Endothelial cell (in vitro differentiated cells): ENCODE measurements at regions not wholly inside any gene's neighbourhood (a gene's known extent, or its start where the extent isn't known, plus 50 kb on each side); places are given as distances from the start of the nearest gene placed in this dataset.

Source experiments
- DNase-seq: peaks from one replicate; pipeline ENCODE4 v3.0.0; 2021; ENCODE audit warnings: low spot score
- H3K27ac Mint-ChIP-seq: one replicate; pipeline ENCODE4 v1.8.0; 2021; ENCODE audit warnings: mixed read lengths, inconsistent platforms; ENCODE audit not compliant: unreplicated experiment
- H3K27me3 Mint-ChIP-seq: one replicate; pipeline ENCODE4 v1.8.0; 2021; ENCODE audit warnings: mild to moderate bottlenecking, moderate library complexity, mixed read lengths, inconsistent platforms; ENCODE audit not compliant: unreplicated experiment
- H3K36me3 Mint-ChIP-seq: one replicate; pipeline ENCODE4 v1.8.0; 2021; ENCODE audit warnings: mild to moderate bottlenecking, low read depth, mixed read lengths, inconsistent platforms; ENCODE audit not compliant: unreplicated experiment
- H3K4me1 Mint-ChIP-seq: one replicate; pipeline ENCODE4 v1.8.0; 2021; ENCODE audit warnings: mild to moderate bottlenecking, mixed read lengths, inconsistent platforms; ENCODE audit not compliant: unreplicated experiment
- H3K4me3 Mint-ChIP-seq: one replicate; pipeline ENCODE4 v1.8.0; 2021; ENCODE audit warnings: mild to moderate bottlenecking, mixed read lengths, inconsistent platforms; ENCODE audit not compliant: unreplicated experiment
- H3K9me3 Mint-ChIP-seq: one replicate; pipeline ENCODE4 v1.8.0; 2021; ENCODE audit warnings: mixed read lengths, inconsistent platforms; ENCODE audit not compliant: unreplicated experiment
- TF ChIP-seq, protein P1 (sequence below): fragments of 200-600 bp; sonication (generic); IDR thresholded peaks from one replicate; pipeline ENCODE4 v1.5.0; 2021; ENCODE audit warnings: antibody characterized with exemption; ENCODE audit not compliant: unreplicated experiment

DNA sequence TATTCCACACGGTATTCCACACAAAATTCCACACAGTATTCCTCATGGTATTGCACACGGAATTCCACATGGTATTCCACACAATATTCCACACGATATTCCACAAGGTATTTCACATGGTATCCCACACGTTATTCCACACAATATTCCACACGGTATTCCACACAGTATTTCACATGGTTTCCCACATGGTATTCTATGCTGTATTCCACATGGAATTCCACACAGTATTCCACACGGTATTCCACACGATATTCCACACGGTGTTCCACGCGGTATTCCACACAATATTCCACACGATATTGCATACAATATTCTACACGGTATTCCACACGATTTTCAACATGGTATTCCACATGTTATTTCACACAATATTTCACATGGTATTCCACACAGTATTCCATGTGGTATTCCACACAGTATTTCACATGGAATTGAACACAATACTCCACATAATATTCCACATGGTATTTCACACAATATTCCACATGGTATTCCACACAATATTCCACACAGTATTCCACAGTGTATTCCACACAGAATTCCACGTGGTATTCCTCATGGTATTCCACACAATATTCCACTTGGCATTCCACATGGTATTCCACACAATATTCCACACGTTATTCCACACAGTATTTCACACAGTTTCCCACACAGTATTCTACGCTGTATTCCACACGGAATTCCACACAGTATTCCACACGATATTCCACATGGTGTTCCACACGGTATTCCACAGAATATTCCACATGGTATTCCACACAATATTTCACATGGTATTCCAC, 136.0 kb upstream of the CHST15 start:
- TF ChIP-seq, protein P1, sequence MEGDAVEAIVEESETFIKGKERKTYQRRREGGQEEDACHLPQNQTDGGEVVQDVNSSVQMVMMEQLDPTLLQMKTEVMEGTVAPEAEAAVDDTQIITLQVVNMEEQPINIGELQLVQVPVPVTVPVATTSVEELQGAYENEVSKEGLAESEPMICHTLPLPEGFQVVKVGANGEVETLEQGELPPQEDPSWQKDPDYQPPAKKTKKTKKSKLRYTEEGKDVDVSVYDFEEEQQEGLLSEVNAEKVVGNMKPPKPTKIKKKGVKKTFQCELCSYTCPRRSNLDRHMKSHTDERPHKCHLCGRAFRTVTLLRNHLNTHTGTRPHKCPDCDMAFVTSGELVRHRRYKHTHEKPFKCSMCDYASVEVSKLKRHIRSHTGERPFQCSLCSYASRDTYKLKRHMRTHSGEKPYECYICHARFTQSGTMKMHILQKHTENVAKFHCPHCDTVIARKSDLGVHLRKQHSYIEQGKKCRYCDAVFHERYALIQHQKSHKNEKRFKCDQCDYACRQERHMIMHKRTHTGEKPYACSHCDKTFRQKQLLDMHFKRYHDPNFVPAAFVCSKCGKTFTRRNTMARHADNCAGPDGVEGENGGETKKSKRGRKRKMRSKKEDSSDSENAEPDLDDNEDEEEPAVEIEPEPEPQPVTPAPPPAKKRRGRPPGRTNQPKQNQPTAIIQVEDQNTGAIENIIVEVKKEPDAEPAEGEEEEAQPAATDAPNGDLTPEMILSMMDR = no peak
- Mint-ChIP-seq H3K4me1 (peaks cover 14% of the 10 kb centered on the region), H3K36me3 (no peaks in the 10 kb centered on the region), H3K4me3 (no peak overlapping the region), H3K9me3 (no peaks in the 10 kb centered on the region), H3K27me3 (peaks cover 6% of the 10 kb centered on the region), H3K27ac (no peak overlapping the region)
- no peak for DNase-seq

DNA sequence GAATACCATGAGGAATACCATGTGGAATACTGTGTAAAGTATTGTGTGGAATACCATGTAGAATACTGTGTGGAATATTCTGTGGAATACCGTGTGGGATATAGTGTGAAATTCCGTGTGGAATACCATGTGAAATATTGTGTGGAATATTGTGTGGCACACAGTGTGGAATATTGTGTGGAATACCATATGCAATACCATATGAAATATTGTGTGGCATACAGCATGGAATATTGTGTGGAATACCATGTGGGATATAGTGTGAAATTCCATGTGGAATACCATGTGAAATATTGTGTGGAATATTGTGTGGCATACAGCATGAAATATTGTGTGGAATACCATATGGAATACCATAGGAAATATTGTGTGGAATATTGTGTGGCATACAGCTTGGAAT, 135.1 kb upstream of the CHST15 start:
- no peaks in the 10 kb centered on the region for H3K9me3 Mint-ChIP-seq
- peaks cover 13% of the 10 kb centered on the region for H3K4me1 Mint-ChIP-seq
- H3K36me3 Mint-ChIP-seq = no peaks in the 10 kb centered on the region
- H3K4me3 Mint-ChIP-seq = no peak overlapping the region
- DNase-seq = no peak
- TF ChIP-seq, protein P1 = no peak
- H3K27me3 Mint-ChIP-seq = peaks cover 4% of the 10 kb centered on the region
- H3K27ac Mint-ChIP-seq = no peak overlapping the region

DNA sequence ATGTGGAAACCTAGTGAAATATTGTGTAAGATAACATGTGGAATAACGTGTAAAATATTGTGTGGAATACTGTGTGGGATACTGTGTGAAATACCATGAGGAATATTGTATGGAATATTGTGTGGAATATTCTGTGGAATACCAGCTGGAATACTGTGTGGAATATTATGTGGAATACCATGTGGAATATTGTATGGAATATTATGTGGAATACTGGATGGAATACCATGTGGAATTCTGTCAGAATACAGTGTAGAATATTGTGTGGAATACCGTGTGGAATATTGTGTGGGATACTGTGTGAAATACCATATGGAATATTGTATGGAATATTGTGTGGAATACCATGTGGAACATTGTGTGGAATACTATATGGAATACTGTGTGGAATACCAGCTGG, 134.6 kb upstream of the CHST15 start:
- no peak for DNase-seq
- Mint-ChIP-seq H3K9me3 (no peaks in the 10 kb centered on the region), H3K4me1 (peaks cover 8% of the 10 kb centered on the region), H3K27ac (no peak overlapping the region), H3K36me3 (no peaks in the 10 kb centered on the region), H3K27me3 (peaks cover 3% of the 10 kb centered on the region), H3K4me3 (no peak overlapping the region)
- TF ChIP-seq, protein P1 = no peak

DNA sequence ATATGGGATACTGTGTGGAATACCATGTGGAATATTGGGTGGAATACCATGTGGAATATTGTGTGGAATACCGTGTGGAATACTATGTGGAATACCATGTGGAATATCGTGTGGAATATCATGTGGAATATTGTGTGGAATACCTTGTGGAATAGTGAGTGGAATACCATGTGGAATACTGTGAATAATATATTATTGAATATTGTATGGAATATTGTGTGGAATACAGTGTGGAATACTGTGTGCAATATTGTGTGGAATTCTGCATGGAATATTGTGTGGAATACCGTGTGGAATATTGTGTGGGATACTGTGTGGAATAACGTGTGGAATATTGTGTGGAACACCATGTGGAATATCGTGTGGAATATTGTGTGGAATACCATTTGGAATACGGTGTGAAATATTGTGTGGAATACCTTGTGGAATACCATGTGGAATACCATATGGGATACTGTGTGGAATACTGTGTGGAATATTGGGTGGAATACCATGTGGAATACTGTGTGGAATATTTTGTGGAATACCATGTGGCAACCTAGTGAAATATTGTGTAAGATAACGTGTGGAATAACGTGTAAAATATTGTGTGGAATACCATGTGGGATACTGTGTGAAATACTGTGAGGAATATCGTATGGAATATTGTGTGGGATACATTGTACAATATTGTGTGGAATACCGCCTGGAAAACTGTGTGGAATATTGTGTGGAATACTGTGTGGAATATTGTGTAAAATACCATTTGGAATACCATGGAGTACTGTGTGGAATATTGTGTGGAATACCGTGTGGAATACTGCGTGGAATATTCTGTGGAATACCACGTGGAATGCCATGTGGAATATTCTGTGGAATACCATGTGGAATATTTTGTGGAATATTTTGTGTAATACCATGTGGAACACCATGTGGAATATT, 133.9 kb upstream of the CHST15 start:
- H3K27me3 Mint-ChIP-seq = peaks cover 3% of the 10 kb centered on the region
- TF ChIP-seq, protein P1 = no peak
- no peaks in the 10 kb centered on the region for H3K9me3 Mint-ChIP-seq
- no peak overlapping the region for H3K4me3 Mint-ChIP-seq
- DNase-seq = no peak
- H3K4me1 Mint-ChIP-seq = peaks cover 1% of the 10 kb centered on the region
- no peaks in the 10 kb centered on the region for H3K36me3 Mint-ChIP-seq
- H3K27ac Mint-ChIP-seq = no peak overlapping the region
